SK-N-SH treated with all-trans-retinoic acid at 6 μM for 48 hours (cell line): ENCODE measurements at regions not wholly inside any gene's neighbourhood (a gene's known extent, or its start where the extent isn't known, plus 50 kb on each side); places are given as distances from the start of the nearest gene placed in this dataset.

ENCODE experiments used
- ATAC-seq: fragments of 200-7000 bp; cut with Tn5 transposase; 3 replicates; pipeline ENCODE4 v1.9.1; 2020; ENCODE audit warnings: mild to moderate bottlenecking, moderate library complexity
- ARNTL ChIP-seq: fragments of 450-650 bp; formaldehyde crosslinking; IDR thresholded peaks from 2 replicates; pipeline ENCODE4 v1.5.0; 2020; ENCODE audit warnings: low read depth, mild to moderate bottlenecking, moderate library complexity, borderline replicate concordance
- BACH2 ChIP-seq: fragments of 250-450 bp; sonication (Bioruptor Pico); IDR thresholded peaks from 2 replicates; pipeline ENCODE4 v1.9.0; 2021; ENCODE audit warnings: mild to moderate bottlenecking, borderline replicate concordance
- CSDC2 ChIP-seq: fragments of 250-450 bp; sonication (Bioruptor Pico); IDR thresholded peaks from 2 replicates; pipeline ENCODE4 v1.5.0; 2020; ENCODE audit warnings: mild to moderate bottlenecking, moderate library complexity
- GLIS3 ChIP-seq: fragments of 250-450 bp; sonication (Bioruptor Pico); IDR thresholded peaks from 2 replicates; pipeline ENCODE4 v1.5.0; 2020; ENCODE audit warnings: mild to moderate bottlenecking, moderate library complexity
- ISL1 ChIP-seq: fragments of 250-450 bp; sonication (Bioruptor Pico); IDR thresholded peaks from 2 replicates; pipeline ENCODE4 v2.1.2; 2022; ENCODE audit warnings: mild to moderate bottlenecking, moderate library complexity
- OSR1 ChIP-seq: fragments of 250-450 bp; sonication (Bioruptor Pico); IDR thresholded peaks from 2 replicates; pipeline ENCODE4 v1.8.0; 2022; ENCODE audit warnings: moderate library complexity, mild to moderate bottlenecking, inconsistent platforms
- PPARA ChIP-seq: fragments of 250-450 bp; sonication (Bioruptor Pico); IDR thresholded peaks from 2 replicates; pipeline ENCODE4 v1.5.0; 2020; ENCODE audit warnings: mild to moderate bottlenecking, borderline replicate concordance
- RARB ChIP-seq: fragments of 250-450 bp; sonication (Bioruptor Pico); IDR thresholded peaks from 2 replicates; pipeline ENCODE4 v1.8.0; 2021; ENCODE audit warnings: mild to moderate bottlenecking, moderate library complexity
- TCF4 ChIP-seq: fragments of 250-450 bp; sonication (Bioruptor Pico); IDR thresholded peaks from 2 replicates; pipeline ENCODE4 v1.8.0; 2021; ENCODE audit warnings: mild to moderate bottlenecking, moderate library complexity, borderline replicate concordance
- TOX ChIP-seq: fragments of 250-450 bp; sonication (Bioruptor Pico); IDR thresholded peaks from 2 replicates; pipeline ENCODE4 v1.8.0; 2021; ENCODE audit warnings: mild to moderate bottlenecking, moderate library complexity, borderline replicate concordance
- ZFP3 ChIP-seq: fragments of 250-450 bp; sonication (Bioruptor Pico); IDR thresholded peaks from 2 replicates; pipeline ENCODE4 v1.5.0; 2020; ENCODE audit warnings: mild to moderate bottlenecking, moderate library complexity
- ZFP30 ChIP-seq: fragments of 450-650 bp; formaldehyde crosslinking; IDR thresholded peaks from 2 replicates; pipeline ENCODE4 v1.5.0; 2022; ENCODE audit warnings: mild to moderate bottlenecking, moderate library complexity
- ZNF565 ChIP-seq: fragments of 450-650 bp; formaldehyde crosslinking; conservative IDR thresholded peaks from 2 replicates; pipeline ENCODE4 v1.5.0; 2020; ENCODE audit warnings: low read depth, mild to moderate bottlenecking, moderate library complexity
- ZNF8 ChIP-seq: fragments of 450-650 bp; formaldehyde crosslinking; IDR thresholded peaks from 2 replicates; pipeline ENCODE4 v1.5.0; 2020; ENCODE audit warnings: mild to moderate bottlenecking, moderate library complexity
- TF ChIP-seq, protein P1 (sequence below): fragments of 250-450 bp; sonication (Bioruptor Pico); IDR thresholded peaks from 2 replicates; pipeline ENCODE4 v1.8.0; 2020; ENCODE audit warnings: mild to moderate bottlenecking, moderate library complexity, borderline replicate concordance
- TF ChIP-seq, protein P2 (sequence below): fragments of 250-450 bp; sonication (Bioruptor Pico); IDR thresholded peaks from 2 replicates; pipeline ENCODE4 v1.5.0; 2020; ENCODE audit warnings: mild to moderate bottlenecking, moderate library complexity
- TF ChIP-seq, protein P3 (sequence below): fragments of 250-450 bp; sonication (Bioruptor Pico); IDR thresholded peaks from 2 replicates; pipeline ENCODE4 v1.8.0; 2021; ENCODE audit warnings: low read depth, mild to moderate bottlenecking, moderate library complexity, borderline replicate concordance
- TF ChIP-seq, protein P4 (sequence below): fragments of 250-450 bp; sonication (Bioruptor Pico); IDR thresholded peaks from 2 replicates; pipeline ENCODE4 v1.5.1; 2020; ENCODE audit warnings: low read depth, mild to moderate bottlenecking, moderate library complexity

DNA sequence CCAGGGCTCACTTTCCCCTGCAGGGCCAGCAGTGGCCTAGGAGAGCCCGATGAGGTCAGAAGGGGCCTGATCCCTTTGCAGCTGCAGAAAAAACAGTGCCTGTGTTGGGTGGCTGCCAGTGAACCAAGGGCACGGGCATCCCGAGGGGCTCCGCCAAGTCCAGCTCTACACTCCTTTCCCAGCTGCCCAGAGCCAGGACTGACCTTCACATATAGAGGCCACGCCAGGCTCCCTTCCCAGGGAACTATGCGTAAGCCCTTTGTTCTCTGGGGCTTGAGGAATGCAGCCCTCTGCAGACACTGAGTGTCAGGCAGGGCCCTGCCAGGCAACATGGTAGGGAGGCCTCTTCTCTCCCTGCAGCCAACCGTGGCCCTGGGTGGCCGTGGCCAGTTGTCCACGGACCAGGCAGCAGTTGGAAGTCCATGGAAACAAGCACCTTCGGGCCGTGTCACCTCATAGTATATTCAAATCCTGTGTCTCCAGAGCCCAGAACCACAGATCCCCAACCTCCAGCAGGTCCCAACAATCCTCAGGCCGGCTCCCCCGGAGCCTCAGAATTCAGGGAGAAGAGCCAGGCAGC, 194.0 kb downstream of the NPHP4 start (continued):
- TF ChIP-seq, protein P1, sequence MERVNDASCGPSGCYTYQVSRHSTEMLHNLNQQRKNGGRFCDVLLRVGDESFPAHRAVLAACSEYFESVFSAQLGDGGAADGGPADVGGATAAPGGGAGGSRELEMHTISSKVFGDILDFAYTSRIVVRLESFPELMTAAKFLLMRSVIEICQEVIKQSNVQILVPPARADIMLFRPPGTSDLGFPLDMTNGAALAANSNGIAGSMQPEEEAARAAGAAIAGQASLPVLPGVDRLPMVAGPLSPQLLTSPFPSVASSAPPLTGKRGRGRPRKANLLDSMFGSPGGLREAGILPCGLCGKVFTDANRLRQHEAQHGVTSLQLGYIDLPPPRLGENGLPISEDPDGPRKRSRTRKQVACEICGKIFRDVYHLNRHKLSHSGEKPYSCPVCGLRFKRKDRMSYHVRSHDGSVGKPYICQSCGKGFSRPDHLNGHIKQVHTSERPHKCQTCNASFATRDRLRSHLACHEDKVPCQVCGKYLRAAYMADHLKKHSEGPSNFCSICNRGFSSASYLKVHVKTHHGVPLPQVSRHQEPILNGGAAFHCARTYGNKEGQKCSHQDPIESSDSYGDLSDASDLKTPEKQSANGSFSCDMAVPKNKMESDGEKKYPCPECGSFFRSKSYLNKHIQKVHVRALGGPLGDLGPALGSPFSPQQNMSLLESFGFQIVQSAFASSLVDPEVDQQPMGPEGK (CRISPR knock-in tag), result no peak
- TF ChIP-seq TOX (CRISPR knock-in tag), result no peak

DNA sequence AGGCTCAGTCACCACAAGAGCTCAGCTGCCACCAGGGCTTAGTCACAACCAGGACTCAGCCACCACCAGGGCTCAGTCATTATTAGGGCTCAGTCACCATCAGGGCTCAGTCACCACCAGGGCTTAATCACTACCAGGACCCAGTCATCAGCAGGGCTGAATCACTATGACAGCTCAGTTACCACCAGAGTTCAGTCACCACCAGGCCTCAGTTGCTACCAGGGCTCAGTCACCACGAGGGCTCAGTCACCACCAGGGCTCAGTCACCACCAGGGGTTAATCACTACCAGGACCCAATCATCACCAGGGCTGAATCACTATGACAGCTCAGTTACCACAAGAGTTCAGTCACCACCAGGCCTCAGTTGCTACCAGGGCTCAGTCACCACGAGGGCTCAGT, 196.2 kb downstream of the NPHP4 start:
- TF ChIP-seq GLIS3 (CRISPR knock-in tag), result no peak
- TF ChIP-seq OSR1 (CRISPR knock-in tag), result no peak
- TF ChIP-seq, protein P2, sequence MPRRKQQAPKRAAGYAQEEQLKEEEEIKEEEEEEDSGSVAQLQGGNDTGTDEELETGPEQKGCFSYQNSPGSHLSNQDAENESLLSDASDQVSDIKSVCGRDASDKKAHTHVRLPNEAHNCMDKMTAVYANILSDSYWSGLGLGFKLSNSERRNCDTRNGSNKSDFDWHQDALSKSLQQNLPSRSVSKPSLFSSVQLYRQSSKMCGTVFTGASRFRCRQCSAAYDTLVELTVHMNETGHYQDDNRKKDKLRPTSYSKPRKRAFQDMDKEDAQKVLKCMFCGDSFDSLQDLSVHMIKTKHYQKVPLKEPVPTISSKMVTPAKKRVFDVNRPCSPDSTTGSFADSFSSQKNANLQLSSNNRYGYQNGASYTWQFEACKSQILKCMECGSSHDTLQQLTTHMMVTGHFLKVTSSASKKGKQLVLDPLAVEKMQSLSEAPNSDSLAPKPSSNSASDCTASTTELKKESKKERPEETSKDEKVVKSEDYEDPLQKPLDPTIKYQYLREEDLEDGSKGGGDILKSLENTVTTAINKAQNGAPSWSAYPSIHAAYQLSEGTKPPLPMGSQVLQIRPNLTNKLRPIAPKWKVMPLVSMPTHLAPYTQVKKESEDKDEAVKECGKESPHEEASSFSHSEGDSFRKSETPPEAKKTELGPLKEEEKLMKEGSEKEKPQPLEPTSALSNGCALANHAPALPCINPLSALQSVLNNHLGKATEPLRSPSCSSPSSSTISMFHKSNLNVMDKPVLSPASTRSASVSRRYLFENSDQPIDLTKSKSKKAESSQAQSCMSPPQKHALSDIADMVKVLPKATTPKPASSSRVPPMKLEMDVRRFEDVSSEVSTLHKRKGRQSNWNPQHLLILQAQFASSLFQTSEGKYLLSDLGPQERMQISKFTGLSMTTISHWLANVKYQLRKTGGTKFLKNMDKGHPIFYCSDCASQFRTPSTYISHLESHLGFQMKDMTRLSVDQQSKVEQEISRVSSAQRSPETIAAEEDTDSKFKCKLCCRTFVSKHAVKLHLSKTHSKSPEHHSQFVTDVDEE (CRISPR knock-in tag), result no peak
- TF ChIP-seq TCF4 (CRISPR knock-in tag), result no peak
- TF ChIP-seq BACH2 (CRISPR knock-in tag), result no peak
- no peak for TF ChIP-seq CSDC2 (CRISPR knock-in tag)
- TF ChIP-seq, protein P3, sequence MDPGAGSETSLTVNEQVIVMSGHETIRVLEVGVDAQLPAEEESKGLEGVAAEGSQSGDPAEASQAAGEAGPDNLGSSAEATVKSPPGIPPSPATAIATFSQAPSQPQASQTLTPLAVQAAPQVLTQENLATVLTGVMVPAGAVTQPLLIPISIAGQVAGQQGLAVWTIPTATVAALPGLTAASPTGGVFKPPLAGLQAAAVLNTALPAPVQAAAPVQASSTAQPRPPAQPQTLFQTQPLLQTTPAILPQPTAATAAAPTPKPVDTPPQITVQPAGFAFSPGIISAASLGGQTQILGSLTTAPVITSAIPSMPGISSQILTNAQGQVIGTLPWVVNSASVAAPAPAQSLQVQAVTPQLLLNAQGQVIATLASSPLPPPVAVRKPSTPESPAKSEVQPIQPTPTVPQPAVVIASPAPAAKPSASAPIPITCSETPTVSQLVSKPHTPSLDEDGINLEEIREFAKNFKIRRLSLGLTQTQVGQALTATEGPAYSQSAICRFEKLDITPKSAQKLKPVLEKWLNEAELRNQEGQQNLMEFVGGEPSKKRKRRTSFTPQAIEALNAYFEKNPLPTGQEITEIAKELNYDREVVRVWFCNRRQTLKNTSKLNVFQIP, result no peak
- TF ChIP-seq, protein P4, sequence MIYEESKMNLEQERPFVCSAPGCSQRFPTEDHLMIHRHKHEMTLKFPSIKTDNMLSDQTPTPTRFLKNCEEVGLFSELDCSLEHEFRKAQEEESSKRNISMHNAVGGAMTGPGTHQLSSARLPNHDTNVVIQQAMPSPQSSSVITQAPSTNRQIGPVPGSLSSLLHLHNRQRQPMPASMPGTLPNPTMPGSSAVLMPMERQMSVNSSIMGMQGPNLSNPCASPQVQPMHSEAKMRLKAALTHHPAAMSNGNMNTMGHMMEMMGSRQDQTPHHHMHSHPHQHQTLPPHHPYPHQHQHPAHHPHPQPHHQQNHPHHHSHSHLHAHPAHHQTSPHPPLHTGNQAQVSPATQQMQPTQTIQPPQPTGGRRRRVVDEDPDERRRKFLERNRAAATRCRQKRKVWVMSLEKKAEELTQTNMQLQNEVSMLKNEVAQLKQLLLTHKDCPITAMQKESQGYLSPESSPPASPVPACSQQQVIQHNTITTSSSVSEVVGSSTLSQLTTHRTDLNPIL, result no peak
- no peak for TF ChIP-seq ZFP30 (CRISPR knock-in tag)
- TF ChIP-seq PPARA (CRISPR knock-in tag), result no peak
- no peak for TF ChIP-seq ARNTL (CRISPR knock-in tag)
- TF ChIP-seq ZNF8 (CRISPR knock-in tag), result no peak
- no peak for TF ChIP-seq RARB (CRISPR knock-in tag)
- TF ChIP-seq, protein P1 (CRISPR knock-in tag), result no peak
- TF ChIP-seq, all 23 proteins: peak for 0
- ATAC-seq, result no peak

DNA sequence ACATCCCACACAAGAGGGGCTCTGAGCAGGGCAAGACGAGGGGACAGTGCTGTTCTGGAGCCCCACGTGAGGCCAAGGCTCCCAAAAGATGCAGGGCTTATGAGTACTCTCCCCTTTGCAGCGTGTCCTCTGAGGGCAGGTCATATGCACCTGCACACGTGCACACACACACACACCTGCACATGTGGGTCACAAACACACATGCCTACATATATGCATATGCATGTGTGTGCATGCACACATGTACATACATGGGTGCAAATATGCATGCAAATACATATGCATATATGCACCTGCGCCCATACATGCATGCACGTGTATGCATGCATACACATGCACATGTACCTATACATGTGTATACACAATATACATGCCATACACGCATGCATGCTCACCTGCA, 197.9 kb downstream of the NPHP4 start:
- ATAC-seq, result no peak
- TF ChIP-seq PPARA (CRISPR knock-in tag), result no peak
- TF ChIP-seq CSDC2 (CRISPR knock-in tag), result no peak
- TF ChIP-seq TCF4 (CRISPR knock-in tag), result no peak
- TF ChIP-seq ZFP3 (CRISPR knock-in tag), result no peak
- TF ChIP-seq GLIS3 (CRISPR knock-in tag), result no peak
- no peak for TF ChIP-seq OSR1 (CRISPR knock-in tag)
- TF ChIP-seq ISL1 (CRISPR knock-in tag), result no peak
- no peak for TF ChIP-seq BACH2 (CRISPR knock-in tag)
- no peak for TF ChIP-seq ARNTL (CRISPR knock-in tag)
- TF ChIP-seq, protein P4, result no peak
- TF ChIP-seq ZNF8 (CRISPR knock-in tag), result no peak
- TF ChIP-seq, protein P2 (CRISPR knock-in tag), result no peak
- TF ChIP-seq, protein P1 (CRISPR knock-in tag), result no peak
- no peak for TF ChIP-seq ZFP30 (CRISPR knock-in tag)
- TF ChIP-seq ZNF565 (CRISPR knock-in tag), result no peak
